ENCODE measurements at regions not wholly inside any gene's neighbourhood (a gene's known extent, or its start where the extent isn't known, plus 50 kb on each side); places are given as distances from the start of the nearest gene placed in this dataset.

DNA sequence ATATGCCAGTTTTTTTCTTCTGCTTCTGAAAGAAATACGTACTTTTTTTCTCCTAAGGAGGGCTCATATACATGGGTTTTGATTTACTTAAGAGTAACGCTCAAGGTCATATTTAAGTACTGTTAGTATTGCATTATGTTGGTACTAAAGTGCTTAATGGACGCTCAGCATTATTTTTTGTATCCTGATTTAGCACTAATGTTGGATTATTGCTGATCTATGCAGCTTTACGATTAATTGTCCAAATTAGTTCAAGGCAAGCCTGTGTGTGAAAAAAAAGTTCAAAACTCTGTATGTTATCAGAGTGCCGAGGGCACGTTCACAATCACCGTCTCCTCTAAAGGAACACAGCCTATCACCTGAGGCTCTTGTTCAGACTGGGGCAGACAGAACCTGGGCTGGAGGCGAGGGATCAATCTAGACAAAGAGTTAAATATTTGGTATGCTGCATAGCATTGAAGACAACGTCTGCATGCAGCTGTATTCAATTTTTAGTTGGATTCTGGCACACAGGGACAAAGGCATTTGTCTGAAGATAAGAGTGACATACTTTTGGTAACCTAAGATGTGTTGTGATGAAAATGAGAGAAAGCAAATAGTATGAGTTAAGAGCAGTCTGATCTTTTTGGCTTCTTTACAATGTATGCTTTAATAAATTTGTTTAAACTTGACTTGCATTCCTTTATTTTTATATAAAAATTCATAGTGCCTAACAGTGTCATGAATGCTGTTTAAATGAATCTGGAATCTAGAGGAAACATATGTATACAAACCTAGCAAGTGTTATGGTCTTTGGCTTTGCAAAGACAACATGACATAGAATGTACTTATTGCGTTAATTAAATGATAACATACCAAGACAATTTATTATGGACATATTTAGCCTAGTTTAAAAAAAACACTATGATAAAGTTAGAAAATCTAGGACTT, 341.2 kb downstream of the SAMD5 start:
- TF ChIP-seq MAX (IDR thresholded peaks at IDR 0.05; ENCODE audit: low read depth, low read length) (no peak), CTCF (IDR thresholded peaks at IDR 0.05; ENCODE audit: low read depth, low read length) (no peak)
